ENCODE measurements at regions not wholly inside any gene's neighbourhood (a gene's known extent, or its start where the extent isn't known, plus 50 kb on each side); places are given as distances from the start of the nearest gene placed in this dataset.

DNA sequence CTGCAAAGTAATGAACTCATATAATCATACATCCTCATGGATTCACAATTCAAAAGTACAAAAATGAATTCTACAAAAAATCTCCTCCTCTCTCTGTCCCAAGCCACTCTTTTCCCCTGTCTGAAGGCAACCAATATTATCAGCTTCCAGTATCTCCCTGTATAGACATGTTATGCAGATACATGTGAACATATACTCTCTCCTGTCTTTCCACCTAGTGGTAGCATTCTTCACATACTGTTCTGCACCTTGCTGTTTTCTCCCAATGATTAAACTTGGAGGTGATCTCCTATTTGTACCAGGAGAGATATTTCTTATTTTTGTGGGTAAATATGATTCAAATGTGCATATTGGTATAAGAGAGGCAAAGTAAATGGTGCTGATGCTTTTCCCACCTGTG, 416.4 kb downstream of the EPM2A start:
- TF ChIP-seq POLR2A (IDR thresholded peaks at IDR 0.05): no peak
- TF ChIP-seq, protein P1, sequence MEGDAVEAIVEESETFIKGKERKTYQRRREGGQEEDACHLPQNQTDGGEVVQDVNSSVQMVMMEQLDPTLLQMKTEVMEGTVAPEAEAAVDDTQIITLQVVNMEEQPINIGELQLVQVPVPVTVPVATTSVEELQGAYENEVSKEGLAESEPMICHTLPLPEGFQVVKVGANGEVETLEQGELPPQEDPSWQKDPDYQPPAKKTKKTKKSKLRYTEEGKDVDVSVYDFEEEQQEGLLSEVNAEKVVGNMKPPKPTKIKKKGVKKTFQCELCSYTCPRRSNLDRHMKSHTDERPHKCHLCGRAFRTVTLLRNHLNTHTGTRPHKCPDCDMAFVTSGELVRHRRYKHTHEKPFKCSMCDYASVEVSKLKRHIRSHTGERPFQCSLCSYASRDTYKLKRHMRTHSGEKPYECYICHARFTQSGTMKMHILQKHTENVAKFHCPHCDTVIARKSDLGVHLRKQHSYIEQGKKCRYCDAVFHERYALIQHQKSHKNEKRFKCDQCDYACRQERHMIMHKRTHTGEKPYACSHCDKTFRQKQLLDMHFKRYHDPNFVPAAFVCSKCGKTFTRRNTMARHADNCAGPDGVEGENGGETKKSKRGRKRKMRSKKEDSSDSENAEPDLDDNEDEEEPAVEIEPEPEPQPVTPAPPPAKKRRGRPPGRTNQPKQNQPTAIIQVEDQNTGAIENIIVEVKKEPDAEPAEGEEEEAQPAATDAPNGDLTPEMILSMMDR (IDR thresholded peaks at IDR 0.05): no peak
